H9 (cell line): ENCODE measurements at regions not wholly inside any gene's neighbourhood (a gene's known extent, or its start where the extent isn't known, plus 50 kb on each side); places are given as distances from the start of the nearest gene placed in this dataset.

ENCODE experiments used
- DNase-seq: peaks from one replicate; pipeline ENCODE4 v3.0.0-alpha.2; 2017
- H2AFZ ChIP-seq: one replicate; pipeline ENCODE4 v1.6.1; 2013; ENCODE audit warnings: mild to moderate bottlenecking, low read length, control low read depth, moderate library complexity
- H2AK5ac ChIP-seq: 2 replicates; pipeline ENCODE4 v1.6.1; 2013; ENCODE audit warnings: low read length, control low read depth, mixed read lengths; ENCODE audit not compliant: insufficient read length
- H2BK120ac ChIP-seq: one replicate; pipeline ENCODE4 v1.6.1; 2013; ENCODE audit warnings: low read depth, mild to moderate bottlenecking, low read length, control low read depth, inconsistent platforms; ENCODE audit not compliant: poor library complexity, severe bottlenecking
- H2BK12ac ChIP-seq: 2 replicates; pipeline ENCODE4 v1.6.1; 2013; ENCODE audit warnings: low read length, control low read depth, mixed read lengths, low read depth; ENCODE audit not compliant: insufficient read length
- H2BK15ac ChIP-seq: 2 replicates; pipeline ENCODE4 v1.6.1; 2013; ENCODE audit warnings: low read depth, low read length, control low read depth
- H2BK20ac ChIP-seq: one replicate; pipeline ENCODE4 v1.6.1; 2013; ENCODE audit warnings: low read depth, mild to moderate bottlenecking, low read length, control low read depth, inconsistent platforms; ENCODE audit not compliant: poor library complexity, severe bottlenecking
- H2BK5ac ChIP-seq: 2 replicates; pipeline ENCODE4 v1.6.1; 2013; ENCODE audit warnings: low read length, control low read depth, mixed read lengths; ENCODE audit not compliant: insufficient read length
- H3K14ac ChIP-seq: 2 replicates; pipeline ENCODE4 v1.6.1; 2013; ENCODE audit warnings: low read length, control low read depth; ENCODE audit not compliant: insufficient read depth
- H3K18ac ChIP-seq: 2 replicates; pipeline ENCODE4 v1.6.1; 2013; ENCODE audit warnings: low read depth, mild to moderate bottlenecking, mixed read lengths, low read length, control low read depth; ENCODE audit not compliant: insufficient read length
- H3K23ac ChIP-seq: 2 replicates; pipeline ENCODE4 v1.6.1; 2013; ENCODE audit warnings: low read length, control low read depth, mixed read lengths, low read depth; ENCODE audit not compliant: insufficient read length
- H3K23me2 ChIP-seq: 2 replicates; pipeline ENCODE4 v1.6.1; 2013; ENCODE audit warnings: low read depth, mild to moderate bottlenecking, mixed read lengths, low read length, control low read depth; ENCODE audit not compliant: insufficient read length, poor library complexity, severe bottlenecking
- H3K27ac ChIP-seq: 2 replicates; pipeline ENCODE4 v1.5.1; 2013; ENCODE audit warnings: low read length, control low read depth, mixed read lengths, low read depth; ENCODE audit not compliant: insufficient read length
- H3K27me3 ChIP-seq: 2 replicates; pipeline ENCODE4 v1.6.1; 2013; ENCODE audit warnings: low read length, control low read depth, inconsistent platforms; ENCODE audit not compliant: insufficient read depth
- H3K4ac ChIP-seq: 2 replicates; pipeline ENCODE4 v1.6.1; 2013; ENCODE audit warnings: low read depth, mild to moderate bottlenecking, control low read depth, inconsistent platforms, low read length, moderate library complexity
- H3K4me1 ChIP-seq: 2 replicates; pipeline ENCODE4 v1.6.1; 2013; ENCODE audit warnings: low read length, control low read depth, inconsistent platforms; ENCODE audit not compliant: insufficient read depth
- H3K4me2 ChIP-seq: 2 replicates; pipeline ENCODE4 v1.6.1; 2013; ENCODE audit warnings: low read length, control low read depth, mixed read lengths; ENCODE audit not compliant: insufficient read length, insufficient read depth
- H3K56ac ChIP-seq: 2 replicates; pipeline ENCODE4 v1.6.1; 2013; ENCODE audit warnings: low read depth, mild to moderate bottlenecking, mixed read lengths, low read length, control low read depth; ENCODE audit not compliant: insufficient read length
- H3K79me1 ChIP-seq: 2 replicates; pipeline ENCODE4 v1.6.1; 2013; ENCODE audit warnings: low read depth, mild to moderate bottlenecking, moderate library complexity, low read length, control low read depth, inconsistent platforms; ENCODE audit not compliant: insufficient read depth, poor library complexity, severe bottlenecking
- H3K79me2 ChIP-seq: 2 replicates; pipeline ENCODE4 v1.6.1; 2013; ENCODE audit warnings: low read length, control low read depth, inconsistent platforms; ENCODE audit not compliant: insufficient read depth
- H3K9ac ChIP-seq: 2 replicates; pipeline ENCODE4 v1.6.1; 2013; ENCODE audit warnings: low read length, control low read depth, mixed read lengths; ENCODE audit not compliant: insufficient read length; ENCODE audit errors: extremely low read depth
- H3K9me3 ChIP-seq: one replicate; pipeline ENCODE4 v1.6.1; 2013; ENCODE audit warnings: low read depth, low read length, inconsistent platforms; ENCODE audit not compliant: control insufficient read depth
- H3T11ph ChIP-seq: one replicate; pipeline ENCODE4 v1.6.1; 2013; ENCODE audit warnings: mild to moderate bottlenecking, low read length, control low read depth, inconsistent platforms
- H4K20me1 ChIP-seq: one replicate; pipeline ENCODE4 v1.6.1; 2013; ENCODE audit not compliant: control insufficient read depth, insufficient read length, insufficient read depth
- H4K5ac ChIP-seq: 2 replicates; pipeline ENCODE4 v1.6.1; 2013; ENCODE audit warnings: low read depth, mild to moderate bottlenecking, mixed read lengths, low read length, control low read depth; ENCODE audit not compliant: insufficient read length
- H4K8ac ChIP-seq: replicated peaks from 2 replicates; pipeline ENCODE4 v1.6.1; 2013; ENCODE audit warnings: low read length, control low read depth, mixed read lengths, low read depth; ENCODE audit not compliant: insufficient read length
- H4K91ac ChIP-seq: 2 replicates; pipeline ENCODE4 v1.6.1; 2013; ENCODE audit warnings: low read depth, mild to moderate bottlenecking, moderate library complexity, mixed read lengths, low read length, control low read depth; ENCODE audit not compliant: insufficient read length
- H3K27ac Mint-ChIP-seq, 3 experiments: 2 replicates in 2 of 3; 3 replicates in 1 of 3; pipeline ENCODE4 v1.8.0; 2020 to 2021; ENCODE audit warnings: mixed read lengths in 3 of 3, mild to moderate bottlenecking in 1 of 3, moderate library complexity in 1 of 3
- H3K27me3 Mint-ChIP-seq: 2 replicates; pipeline ENCODE4 v1.8.0; 2021; ENCODE audit warnings: low read depth, mild to moderate bottlenecking, moderate library complexity, mixed read lengths
- H3K36me3 Mint-ChIP-seq, 3 experiments: 2 replicates in 2 of 3; 3 replicates in 1 of 3; pipeline ENCODE4 v1.8.0; 2020 to 2021; ENCODE audit warnings: low read depth in 3 of 3, mixed read lengths in 3 of 3; ENCODE audit not compliant: insufficient read depth in 1 of 3
- H3K4me1 Mint-ChIP-seq, 2 experiments: 2 replicates each; pipeline ENCODE4 v1.8.0; 2020; ENCODE audit warnings: mixed read lengths in 2 of 2
- H3K4me3 Mint-ChIP-seq, 2 experiments: 2 replicates in 1 of 2; 3 replicates in 1 of 2; pipeline ENCODE4 v1.8.0; 2020 to 2021; ENCODE audit warnings: mild to moderate bottlenecking in 2 of 2, mixed read lengths in 2 of 2, moderate library complexity in 1 of 2
- H3K9me3 Mint-ChIP-seq, 2 experiments: 2 replicates in 1 of 2; 3 replicates in 1 of 2; pipeline ENCODE4 v1.8.0; 2020; ENCODE audit warnings: mild to moderate bottlenecking in 2 of 2, mixed read lengths in 2 of 2, moderate library complexity in 1 of 2
- CTCF ChIP-seq: fragments of 200-600 bp; sonication (generic); conservative IDR thresholded peaks from 3 replicates; pipeline ENCODE4 v1.8.0; 2021; ENCODE audit warnings: antibody characterized with exemption, mild to moderate bottlenecking
- WGBS: extraction: QIAGEN DNeasy Blood & Tissue Kit; methylation state at CpG from one replicate; pipeline ENCODE4 v1.1.7; 2013; ENCODE audit warnings: missing lambda C conversion rate, low lambda C conversion rate, mixed read lengths; ENCODE audit not compliant: insufficient read length; ENCODE audit errors: extremely low coverage; 5-methylcytosine and 5-hydroxymethylcytosine counted together

GRCh38 chr13:48890391-48890790, 85.3 kb upstream of the FNDC3A start:
- H3K14ac ChIP-seq: no peak overlapping the region
- Mint-ChIP-seq H3K36me3 (no peaks in the 10 kb centered on the region; a peak in 1 of 7 replicates), H3K9me3 (no peaks in the 10 kb centered on the region), H3K4me1 (peaks cover 5% of the 10 kb centered on the region in 2 experiments; a peak in 3 of 4 replicates), H3K27ac (no peak overlapping the region), H3K27me3 (peaks cover 2% of the 10 kb centered on the region; the same call in 1 of the 2 replicates), H3K4me3 (no peak overlapping the region)
- H3K18ac ChIP-seq: no peak overlapping the region
- no peak overlapping the region for H2AK5ac ChIP-seq
- H4K91ac ChIP-seq: no peak overlapping the region
- no peak overlapping the region for H2BK12ac ChIP-seq
- no peak overlapping the region for H4K8ac ChIP-seq
- DNase-seq: no peak
- no peak overlapping the region for H2BK15ac ChIP-seq
- H3K4ac ChIP-seq: no peak overlapping the region
- no peak overlapping the region for H2BK20ac ChIP-seq
- H3K9me3 ChIP-seq: no peaks in the 10 kb centered on the region
- H3K27ac ChIP-seq: no peak overlapping the region
- H3K27me3 ChIP-seq: no peaks in the 10 kb centered on the region; the same call in 1 of the 2 replicates
- no peak overlapping the region for H2AFZ ChIP-seq
- TF ChIP-seq CTCF: no peak
- WGBS: no CpG with 5 or more reads among the region's 3 CpGs
- no peak overlapping the region for H2BK120ac ChIP-seq
- no peaks in the 10 kb centered on the region for H3K4me1 ChIP-seq
- no peaks in the 10 kb centered on the region for H3K79me1 ChIP-seq
- H3K4me2 ChIP-seq: no peak overlapping the region
- H3K23me2 ChIP-seq: no peaks in the 10 kb centered on the region
- no peaks in the 10 kb centered on the region for H4K20me1 ChIP-seq
- no peak overlapping the region for H3T11ph ChIP-seq
- H3K56ac ChIP-seq: no peak overlapping the region
- no peak overlapping the region for H2BK5ac ChIP-seq
- H3K9ac ChIP-seq: no peak overlapping the region
- H3K79me2 ChIP-seq: no peaks in the 10 kb centered on the region
- H4K5ac ChIP-seq: no peak overlapping the region
- no peak overlapping the region for H3K23ac ChIP-seq
